HG02759 (cell line): ENCODE measurements at regions not wholly inside any gene's neighbourhood (a gene's known extent, or its start where the extent isn't known, plus 50 kb on each side); places are given as distances from the start of the nearest gene placed in this dataset.

Experiments used
- ATAC-seq: cut with Tn5 transposase; IDR thresholded peaks from one replicate; pipeline ENCODE4 v1.9.1; 2021; ENCODE audit warnings: mild to moderate bottlenecking, moderate library complexity; ENCODE audit not compliant: unreplicated experiment

GRCh38 chr11:37115963-37116362, 517.9 kb upstream of the RAG2 start:
- no peak for ATAC-seq

GRCh38 chr11:37110385-37110784, 512.3 kb upstream of the RAG2 start:
- ATAC-seq: no peak

DNA sequence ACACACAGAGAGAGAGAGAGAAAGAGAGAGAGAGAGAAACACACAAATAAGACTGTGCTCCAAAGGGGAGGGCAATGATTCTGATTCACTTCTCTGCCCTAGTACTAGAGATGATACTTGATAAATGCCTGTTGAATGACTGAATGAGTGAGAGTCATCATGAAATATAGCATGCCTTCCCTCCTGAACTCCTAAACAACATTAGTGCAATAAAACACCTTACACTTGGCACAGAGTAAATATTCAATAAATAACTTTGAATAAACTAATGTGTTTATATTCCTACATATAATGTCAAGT, 511.2 kb upstream of the RAG2 start:
- no peak for ATAC-seq

- no peak for ATAC-seq
These were observed 510.6 kb upstream of the RAG2 start for GRCh38 chr11:37108436-37109285.

- no peak for ATAC-seq
These were observed 509.8 kb upstream of the RAG2 start for GRCh38 chr11:37107831-37108230.

DNA sequence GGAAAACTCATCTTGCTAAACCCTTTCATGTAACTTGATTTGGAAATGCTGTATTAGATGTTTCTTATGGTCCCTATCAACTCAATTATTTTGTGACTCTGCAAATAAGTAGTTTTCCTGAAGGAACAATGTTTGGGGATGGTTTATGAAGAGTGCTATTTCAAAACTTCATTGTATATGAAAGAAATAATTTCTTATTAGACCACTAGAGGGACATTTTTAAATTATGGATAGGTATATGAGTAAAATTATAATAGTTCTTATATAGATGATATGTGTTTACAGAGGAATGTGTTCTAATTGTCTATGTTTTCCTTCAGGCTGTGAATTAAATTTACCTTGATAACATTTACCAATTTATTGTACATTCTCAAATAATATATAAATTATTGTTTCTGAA, 509.4 kb upstream of the RAG2 start:
- no peak for ATAC-seq

DNA sequence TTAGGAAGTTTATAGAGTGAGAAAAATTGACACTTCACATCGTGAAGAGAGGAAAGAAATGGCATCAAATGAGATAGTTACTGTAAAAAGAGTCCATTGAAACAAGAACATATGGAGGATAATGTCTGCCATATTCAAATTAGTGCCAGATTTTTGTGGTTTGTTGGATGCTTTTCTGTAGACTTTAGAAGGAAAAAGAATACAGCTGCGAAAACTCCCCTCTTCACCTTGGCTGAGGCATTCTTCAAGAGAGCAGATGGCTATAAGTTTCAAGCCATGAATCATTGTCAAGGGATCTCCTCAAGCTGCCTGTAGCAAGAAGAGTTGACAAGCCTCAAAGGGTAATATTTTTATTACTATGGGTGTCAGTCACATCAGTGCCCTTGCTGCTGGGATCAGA, 507.4 kb upstream of the RAG2 start:
- no peak for ATAC-seq

GRCh38 chr11:37104380-37104779, 506.3 kb upstream of the RAG2 start:
- ATAC-seq: no peak

- no peak for ATAC-seq
These were observed 502.0 kb upstream of the RAG2 start for GRCh38 chr11:37100008-37100407.

DNA sequence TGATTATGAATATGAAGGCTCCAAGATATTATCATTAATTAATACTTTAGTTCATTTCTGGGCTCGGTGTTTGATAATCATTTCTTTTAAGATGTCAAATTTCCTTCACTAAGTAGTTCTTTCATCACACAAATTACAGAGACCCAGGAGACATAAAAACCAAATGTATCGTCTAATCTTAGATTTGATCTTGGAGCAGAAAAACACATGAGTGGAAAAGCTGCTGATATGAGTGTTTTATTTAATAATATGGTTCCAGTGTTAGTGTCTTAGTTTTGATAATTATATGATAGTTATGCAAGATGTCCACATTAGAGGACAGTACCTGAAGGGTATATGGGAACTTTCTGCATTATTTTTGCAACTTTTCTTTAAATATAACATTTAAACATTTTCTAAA, 494.5 kb upstream of the RAG2 start:
- no peak for ATAC-seq

- no peak for ATAC-seq
These were observed 491.4 kb upstream of the RAG2 start for GRCh38 chr11:37089439-37089838.

DNA sequence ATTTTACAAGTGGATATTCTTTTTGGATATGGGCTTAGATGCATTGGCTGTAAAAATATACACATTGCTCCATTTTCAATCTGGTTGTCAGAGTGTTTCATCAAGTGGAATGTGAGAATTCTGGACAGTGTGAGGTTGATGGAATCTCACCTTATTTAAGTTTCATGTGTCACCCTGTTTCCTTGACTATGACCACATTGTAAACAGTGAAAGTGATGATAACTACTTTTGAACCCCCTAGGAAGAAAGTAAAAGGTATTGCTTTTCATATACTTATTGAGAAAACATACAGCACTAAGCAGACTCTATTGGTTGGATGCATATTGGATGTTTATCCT, 490.5 kb upstream of the RAG2 start:
- no peak for ATAC-seq

GRCh38 chr11:37087650-37088572, 489.9 kb upstream of the RAG2 start:
- ATAC-seq: no peak

DNA sequence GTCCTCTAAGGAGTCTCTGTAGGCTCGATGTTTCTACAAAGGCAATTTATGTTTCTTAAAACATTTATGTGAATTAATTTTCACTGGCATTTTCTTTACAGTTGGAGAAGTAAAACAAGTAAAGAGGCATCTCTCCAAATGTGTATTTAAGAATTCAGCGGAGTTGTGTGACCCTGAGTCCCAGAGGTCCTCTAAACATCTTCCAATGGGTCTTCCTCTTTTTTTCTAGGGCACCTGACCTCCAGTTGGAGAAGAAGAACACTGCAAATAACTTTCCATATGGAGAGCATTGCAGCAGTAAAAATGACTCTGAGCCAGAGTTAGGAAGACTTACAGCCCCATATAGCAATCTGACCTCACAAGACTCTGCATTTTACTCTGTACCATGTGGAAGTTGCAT, 480.5 kb upstream of the RAG2 start:
- ATAC-seq: no peak

GRCh38 chr11:37076866-37077265, 478.8 kb upstream of the RAG2 start:
- ATAC-seq: no peak

DNA sequence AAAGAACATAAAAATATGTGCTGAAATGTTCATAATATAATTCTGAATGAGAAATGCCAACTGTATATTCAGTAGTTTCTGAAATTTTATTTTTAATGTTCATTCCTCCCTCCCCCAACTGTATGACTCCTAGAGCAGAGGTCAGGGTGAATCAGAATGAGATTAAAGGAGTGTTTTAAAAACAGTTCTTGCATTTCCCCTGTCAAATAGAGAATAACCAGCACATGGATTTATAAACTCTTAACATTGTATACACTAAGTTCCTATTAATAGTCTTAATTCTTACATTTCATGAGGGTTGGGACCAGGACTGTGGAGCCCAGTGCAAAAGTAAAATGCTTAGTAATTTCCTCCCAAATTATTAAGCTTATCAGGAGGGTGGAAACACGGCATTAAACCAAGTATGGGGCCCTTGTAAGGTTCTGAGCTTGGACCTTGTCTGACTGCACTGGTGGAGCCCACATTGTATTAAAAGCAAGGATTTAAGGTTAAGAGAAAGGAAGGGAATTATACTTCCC, 474.6 kb upstream of the RAG2 start:
- no peak for ATAC-seq

- ATAC-seq: no peak
These were observed 452.3 kb upstream of the RAG2 start for GRCh38 chr11:37050311-37050710.

- ATAC-seq: no peak
These were observed 442.9 kb upstream of the RAG2 start for GRCh38 chr11:37040921-37041320.

GRCh38 chr11:37038911-37039310, 440.9 kb upstream of the RAG2 start:
- no peak for ATAC-seq

GRCh38 chr11:37026741-37027140, 428.7 kb upstream of the RAG2 start:
- no peak for ATAC-seq

- no peak for ATAC-seq
These were observed 428.3 kb upstream of the RAG2 start for GRCh38 chr11:37026326-37026725.

GRCh38 chr11:37006563-37006962, 408.5 kb upstream of the RAG2 start:
- no peak for ATAC-seq
